Upper lobe of right lung (tissue), 1 donor: ENCODE measurements at regions not wholly inside any gene's neighbourhood (a gene's known extent, or its start where the extent isn't known, plus 50 kb on each side); places are given as distances from the start of the nearest gene placed in this dataset.

ENCODE experiments used
- ATAC-seq: fragments of 200-7000 bp; cut with Tn5 transposase; one replicate; pipeline ENCODE4 v1.9.1; 2020; ENCODE audit warnings: mild to moderate bottlenecking, moderate library complexity
- DNase-seq: peaks from one replicate; pipeline ENCODE4 v3.0.0-alpha.2; 2020
- H3K27ac ChIP-seq: fragments of 200-600 bp; one replicate; pipeline ENCODE4 v1.8.0; 2022
- H3K27me3 ChIP-seq: fragments of 200-600 bp; one replicate; pipeline ENCODE4 v1.8.0; 2022; ENCODE audit warnings: mild to moderate bottlenecking
- H3K36me3 ChIP-seq: fragments of 200-600 bp; one replicate; pipeline ENCODE4 v1.8.0; 2022
- H3K4me1 ChIP-seq: fragments of 200-600 bp; one replicate; pipeline ENCODE4 v1.8.0; 2022
- H3K4me3 ChIP-seq: fragments of 200-600 bp; one replicate; pipeline ENCODE4 v1.8.0; 2022; ENCODE audit warnings: mild to moderate bottlenecking
- H3K9me3 ChIP-seq: fragments of 200-600 bp; one replicate; pipeline ENCODE4 v1.8.0; 2022
- intact Hi-C: fragments of 100-400 bp; cut with DNase I; formaldehyde crosslinking; loops from one replicate; pipeline ENCODE4 v1.11.0; 2022
- TF ChIP-seq, protein P1 (sequence below): fragments of 200-600 bp; IDR thresholded peaks from one replicate; pipeline ENCODE4 v1.8.0; 2022; ENCODE audit warnings: antibody characterized with exemption
- donor health status: DM: no; HTN: yes; CAD: no; lungs with severe emphysema.

DNA sequence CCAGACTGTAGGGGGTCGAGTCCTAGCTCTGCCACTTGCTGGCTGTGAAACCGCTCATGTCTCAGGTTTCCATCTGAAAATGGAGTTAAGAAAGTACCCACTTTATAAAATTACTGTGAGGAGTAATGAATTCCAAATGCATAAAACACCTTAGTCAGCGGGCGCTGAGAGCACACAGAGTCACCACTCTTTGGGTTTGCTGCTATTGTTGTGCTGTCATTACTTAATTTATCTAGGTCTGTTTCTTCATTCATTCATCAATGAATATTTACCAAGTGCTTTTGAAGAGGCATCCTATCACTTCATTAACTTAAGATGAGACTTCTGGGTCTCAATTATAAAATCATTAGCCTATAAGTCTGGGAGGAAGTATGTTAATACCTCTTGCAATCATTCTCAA is 317.3 kb downstream of the FBXW7 start:
- no peaks in the 10 kb centered on the region for H3K36me3 ChIP-seq
- DNase-seq: no peak
- ATAC-seq: no peak
- TF ChIP-seq, protein P1, sequence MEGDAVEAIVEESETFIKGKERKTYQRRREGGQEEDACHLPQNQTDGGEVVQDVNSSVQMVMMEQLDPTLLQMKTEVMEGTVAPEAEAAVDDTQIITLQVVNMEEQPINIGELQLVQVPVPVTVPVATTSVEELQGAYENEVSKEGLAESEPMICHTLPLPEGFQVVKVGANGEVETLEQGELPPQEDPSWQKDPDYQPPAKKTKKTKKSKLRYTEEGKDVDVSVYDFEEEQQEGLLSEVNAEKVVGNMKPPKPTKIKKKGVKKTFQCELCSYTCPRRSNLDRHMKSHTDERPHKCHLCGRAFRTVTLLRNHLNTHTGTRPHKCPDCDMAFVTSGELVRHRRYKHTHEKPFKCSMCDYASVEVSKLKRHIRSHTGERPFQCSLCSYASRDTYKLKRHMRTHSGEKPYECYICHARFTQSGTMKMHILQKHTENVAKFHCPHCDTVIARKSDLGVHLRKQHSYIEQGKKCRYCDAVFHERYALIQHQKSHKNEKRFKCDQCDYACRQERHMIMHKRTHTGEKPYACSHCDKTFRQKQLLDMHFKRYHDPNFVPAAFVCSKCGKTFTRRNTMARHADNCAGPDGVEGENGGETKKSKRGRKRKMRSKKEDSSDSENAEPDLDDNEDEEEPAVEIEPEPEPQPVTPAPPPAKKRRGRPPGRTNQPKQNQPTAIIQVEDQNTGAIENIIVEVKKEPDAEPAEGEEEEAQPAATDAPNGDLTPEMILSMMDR: no peak
- H3K4me1 ChIP-seq: no peaks in the 10 kb centered on the region
- peaks cover 5% of the 10 kb centered on the region for H3K9me3 ChIP-seq
- no peak overlapping the region for H3K4me3 ChIP-seq
- intact Hi-C loops: no loop called here
- no peak overlapping the region for H3K27ac ChIP-seq
- H3K27me3 ChIP-seq: no peaks in the 10 kb centered on the region

DNA sequence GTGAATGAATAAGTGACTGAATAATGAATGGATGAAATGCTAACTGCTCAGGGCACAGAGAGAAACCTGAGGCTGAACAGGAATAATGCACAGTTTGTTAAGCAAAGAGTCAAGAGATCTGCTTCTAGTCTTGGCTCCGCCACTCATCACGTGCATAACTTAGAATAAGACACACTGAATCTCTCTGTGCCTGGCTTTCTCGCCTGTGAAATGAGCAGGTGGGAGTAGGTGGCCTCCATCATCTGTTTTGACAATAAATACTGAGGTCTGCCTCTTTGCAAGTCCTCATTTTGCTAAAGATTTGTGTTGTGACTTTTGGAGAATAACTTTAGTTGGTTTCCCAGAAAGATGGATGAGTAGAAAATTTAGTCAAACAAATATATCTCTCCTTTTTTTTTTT is 318.0 kb downstream of the FBXW7 start:
- Histone ChIP-seq H3K36me3 (no peaks in the 10 kb centered on the region), H3K9me3 (peaks cover 5% of the 10 kb centered on the region), H3K27ac (no peak overlapping the region), H3K4me3 (no peak overlapping the region), H3K27me3 (no peaks in the 10 kb centered on the region), H3K4me1 (no peaks in the 10 kb centered on the region)
- no peak for ATAC-seq
- TF ChIP-seq, protein P1: no peak
- no peak for DNase-seq
- intact Hi-C loops: no loop called here

DNA sequence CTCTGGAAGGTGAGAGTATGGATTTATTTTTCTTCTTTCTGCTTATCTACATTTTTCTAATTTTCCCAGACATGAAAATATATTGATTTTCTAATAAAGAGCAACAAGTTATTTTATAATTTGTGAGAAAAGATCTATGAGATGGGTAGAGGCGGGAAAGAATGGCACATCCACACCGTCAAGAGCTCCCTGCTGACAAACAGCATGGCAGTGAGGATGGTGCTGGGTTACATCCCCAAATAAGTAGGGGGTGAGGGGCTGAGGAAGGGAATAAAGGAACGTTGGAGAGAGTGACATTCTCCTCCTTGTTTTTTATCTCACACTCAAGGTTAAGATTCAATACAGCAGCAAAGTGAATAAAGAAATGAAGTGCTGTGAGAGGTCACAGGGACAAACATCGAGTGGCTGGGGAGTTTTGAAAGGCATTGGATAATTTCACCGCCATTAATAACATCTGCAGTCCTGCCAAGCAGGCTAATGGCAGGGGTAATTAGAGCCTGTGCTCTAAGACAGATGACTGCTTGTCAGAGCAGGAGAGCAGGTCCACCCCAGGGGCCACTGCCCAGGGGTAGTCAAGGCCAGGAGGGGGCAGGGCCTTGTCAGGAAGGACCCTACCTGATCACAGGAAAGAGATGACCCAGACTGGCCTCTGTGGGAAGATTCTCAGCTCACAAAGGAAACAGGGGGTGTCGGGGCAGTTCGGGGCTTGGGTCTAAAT is 323.8 kb downstream of the FBXW7 start:
- Histone ChIP-seq H3K27ac (no peak overlapping the region), H3K4me1 (no peaks in the 10 kb centered on the region), H3K36me3 (no peaks in the 10 kb centered on the region), H3K4me3 (no peak overlapping the region), H3K27me3 (no peaks in the 10 kb centered on the region), H3K9me3 (peaks cover 5% of the 10 kb centered on the region)
- intact Hi-C loops: no loop called here
- DNase-seq (no peak), ATAC-seq (no peak)
- TF ChIP-seq, protein P1: no peak

DNA sequence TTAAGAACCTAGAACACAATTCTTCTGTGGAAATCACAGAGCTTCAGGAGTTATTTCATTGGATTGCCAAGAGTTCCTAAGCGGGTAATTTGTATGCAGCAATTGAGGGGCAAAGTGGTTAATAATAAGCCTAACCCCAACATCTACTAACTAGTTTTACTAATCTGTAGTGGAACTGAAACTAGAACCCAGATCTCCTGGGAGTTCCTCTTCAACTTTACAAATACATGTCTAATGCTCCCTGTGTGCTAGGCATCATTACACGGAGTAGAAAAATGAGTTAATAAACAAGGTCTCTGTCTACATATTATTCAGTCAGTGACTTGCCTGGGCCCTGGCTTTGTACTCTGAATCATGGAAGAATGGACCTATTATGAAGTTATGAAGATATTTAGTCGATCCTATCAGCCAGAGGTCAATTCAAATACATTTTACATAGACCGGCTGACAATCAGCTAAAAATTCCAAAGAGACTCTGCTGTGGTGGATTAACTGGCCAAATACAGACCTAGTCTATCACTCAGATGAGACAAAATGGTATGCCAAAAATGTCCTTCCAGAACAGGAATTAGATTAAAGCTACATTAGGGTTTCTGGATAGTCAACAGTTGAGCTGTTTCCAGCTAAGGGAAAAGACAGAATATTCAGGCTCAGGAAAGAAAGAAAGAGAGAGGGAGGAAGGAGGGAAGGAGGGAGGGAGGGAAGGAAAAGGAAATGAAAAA is 326.0 kb downstream of the FBXW7 start:
- Histone ChIP-seq H3K4me3 (no peak overlapping the region), H3K27me3 (no peaks in the 10 kb centered on the region), H3K9me3 (no peaks in the 10 kb centered on the region), H3K4me1 (peaks cover 9% of the 10 kb centered on the region), H3K27ac (no peak overlapping the region), H3K36me3 (no peaks in the 10 kb centered on the region)
- TF ChIP-seq, protein P1: no peak
- no peak for DNase-seq
- no peak for ATAC-seq
- intact Hi-C loops: no loop called here

DNA sequence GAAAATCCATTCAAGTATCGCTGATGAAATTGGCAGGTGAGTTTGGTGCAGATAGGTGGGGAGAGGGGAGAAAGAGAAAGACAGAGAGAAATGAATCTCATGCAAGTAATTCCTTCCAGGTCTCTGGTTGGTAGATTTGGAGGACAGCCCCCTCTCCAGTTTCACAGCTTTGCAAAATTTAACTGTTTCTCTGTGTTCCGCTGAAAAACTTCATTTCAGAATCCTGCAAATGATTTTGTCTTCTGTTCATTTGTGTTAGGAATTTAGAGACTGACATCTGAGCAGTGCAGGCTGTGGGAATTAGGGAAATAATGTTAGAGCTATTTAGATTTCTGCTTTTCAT is 328.5 kb downstream of the FBXW7 start:
- ATAC-seq (no peak), DNase-seq (no peak)
- H3K4me1 ChIP-seq: peaks cover 9% of the 10 kb centered on the region
- no peaks in the 10 kb centered on the region for H3K9me3 ChIP-seq
- no peak overlapping the region for H3K27ac ChIP-seq
- H3K36me3 ChIP-seq: no peaks in the 10 kb centered on the region
- H3K27me3 ChIP-seq: no peaks in the 10 kb centered on the region
- TF ChIP-seq, protein P1: no peak
- intact Hi-C loops: no loop called here
- no peak overlapping the region for H3K4me3 ChIP-seq
